ENCODE measurements at regions not wholly inside any gene's neighbourhood (a gene's known extent, or its start where the extent isn't known, plus 50 kb on each side); places are given as distances from the start of the nearest gene placed in this dataset.

GRCh38 chr10:31586723-31587638, 268.0 kb downstream of the ZEB1 start:
- DNase-seq (ENCODE audit: extremely low read depth in 1 of 2, low read depth in 1 of 2): no peak

- no peak for DNase-seq (ENCODE audit: extremely low read depth in 1 of 2, low read depth in 1 of 2)
These were observed 265.9 kb downstream of the ZEB1 start for GRCh38 chr10:31584876-31585275.

DNA sequence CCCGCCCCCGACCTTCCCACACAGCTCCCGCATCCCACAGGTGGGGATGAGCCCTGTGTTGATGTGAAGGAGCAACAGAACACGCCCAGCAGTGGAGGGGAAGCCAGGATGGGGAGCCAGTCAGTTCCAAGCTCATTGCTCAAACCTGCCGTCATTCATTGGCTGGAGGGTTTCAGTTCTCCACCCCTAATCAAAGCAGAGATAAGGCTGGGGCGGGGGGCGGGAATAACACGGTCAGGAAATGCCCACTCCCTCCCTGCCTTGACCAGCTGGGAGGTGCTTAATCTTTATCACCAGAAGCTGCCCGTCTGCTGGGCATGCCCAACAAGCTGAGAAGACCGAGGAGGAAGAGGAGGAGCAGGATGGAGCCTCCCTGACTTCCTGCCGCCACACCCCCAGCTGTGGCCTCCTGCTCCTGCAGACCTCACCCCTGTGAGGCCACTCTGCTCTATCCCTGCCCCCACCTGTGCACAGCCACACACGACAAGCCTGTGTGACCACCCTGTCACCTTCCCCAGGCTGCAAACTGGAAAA, 265.1 kb downstream of the ZEB1 start:
- no peak for DNase-seq (ENCODE audit: extremely low read depth in 1 of 2, low read depth in 1 of 2)

GRCh38 chr10:31583293-31583692, 264.3 kb downstream of the ZEB1 start:
- DNase-seq (ENCODE audit: extremely low read depth in 1 of 2, low read depth in 1 of 2): no peak

DNA sequence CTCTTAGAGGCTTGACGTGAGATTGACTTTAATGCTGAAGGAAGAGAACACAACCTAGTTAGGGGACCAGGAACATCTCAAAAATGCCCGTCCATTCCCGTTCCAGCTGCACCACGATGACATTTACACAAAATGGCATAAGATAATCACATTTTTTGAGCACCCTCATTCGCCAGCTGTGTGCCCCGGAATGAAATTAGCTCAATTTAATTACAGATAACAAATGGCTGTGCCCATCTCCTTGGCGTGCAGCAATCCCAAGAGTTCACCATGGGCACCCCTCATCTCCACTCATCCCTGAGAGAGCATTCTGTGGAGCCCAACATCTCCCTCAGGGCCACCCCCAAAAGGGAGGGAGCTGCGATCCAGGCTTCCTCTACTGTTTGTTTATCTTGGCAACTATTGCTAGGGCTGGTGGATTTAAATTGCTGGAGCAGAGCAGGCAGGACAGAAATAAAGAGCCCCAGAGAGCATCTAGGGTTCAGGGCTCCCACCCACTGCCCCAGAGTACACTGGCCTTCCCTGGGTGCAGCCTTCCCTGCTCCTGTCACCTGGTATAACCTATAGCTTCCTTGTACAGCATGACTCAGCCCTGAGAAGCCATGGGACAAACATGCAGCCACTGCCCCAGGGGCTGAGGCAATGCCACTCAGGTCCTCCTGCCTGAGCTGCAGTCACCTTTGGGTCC, 263.5 kb downstream of the ZEB1 start:
- DNase-seq (ENCODE audit: extremely low read depth in 1 of 2, low read depth in 1 of 2): no peak

GRCh38 chr10:31581741-31582323, 262.8 kb downstream of the ZEB1 start:
- DNase-seq (ENCODE audit: extremely low read depth in 1 of 2, low read depth in 1 of 2): no peak

- no peak for DNase-seq (ENCODE audit: extremely low read depth in 1 of 2, low read depth in 1 of 2)
These were observed 261.6 kb downstream of the ZEB1 start for GRCh38 chr10:31580646-31581045.

Data from activated CD8-positive, alpha-beta memory T cell treated with anti-CD3 and anti-CD28 coated beads for 1 hour (primary cell).